ENCODE measurements at regions not wholly inside any gene's neighbourhood (a gene's known extent, or its start where the extent isn't known, plus 50 kb on each side); places are given as distances from the start of the nearest gene placed in this dataset.

DNA sequence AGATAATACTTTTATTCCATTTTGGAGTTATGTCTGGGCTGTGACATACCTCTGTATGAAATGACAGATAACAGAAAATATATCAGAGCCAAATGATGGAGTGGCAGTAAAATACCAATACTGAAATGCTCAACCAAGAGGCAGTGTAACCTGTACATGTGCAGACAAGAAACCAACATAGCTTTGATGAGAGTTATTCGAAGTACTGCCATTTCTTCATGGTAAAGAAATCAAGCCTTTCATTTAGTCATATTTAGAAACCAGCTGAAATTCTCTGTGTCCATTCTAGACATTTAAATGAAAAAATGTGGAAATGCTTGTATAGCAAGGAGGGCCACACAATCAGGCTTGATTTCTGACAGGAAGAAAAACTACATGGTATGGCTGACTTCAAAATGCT is 127.1 kb upstream of the PTPRZ1 start:
- TF ChIP-seq CTCF (IDR thresholded peaks at IDR 0.05) (no peak), POLR2A (IDR thresholded peaks at IDR 0.05) (no peak)
